ENCODE measurements at regions not wholly inside any gene's neighbourhood (a gene's known extent, or its start where the extent isn't known, plus 50 kb on each side); places are given as distances from the start of the nearest gene placed in this dataset.

GRCh38 chr12:46603776-46604456 is 221.9 kb downstream of the SLC38A4 start:
- no peaks in the 10 kb centered on the region for H3K36me3 Mint-ChIP-seq (ENCODE audit: low read depth)
- 88 to 90% methylated on average over 3 of the region's 3 CpGs for WGBS, 2 experiments (ENCODE audit: insufficient coverage in 1 of 2, insufficient read length in 1 of 2)
- Histone ChIP-seq H3K4me3 (ENCODE audit: low read length) (no peak overlapping the region), H3K27ac (ENCODE audit: low read depth, low read length) (no peak overlapping the region), H3K36me3 (ENCODE audit: control insufficient read depth, insufficient read depth, low read length) (no peaks in the 10 kb centered on the region), H3K9me3 (ENCODE audit: control insufficient read depth, low read length) (no peaks in the 10 kb centered on the region), H3K9ac (ENCODE audit: extremely low read depth, low read length, poor library complexity, severe bottlenecking) (no peak overlapping the region), H3K27me3 (ENCODE audit: control insufficient read depth, insufficient read depth, low read length, poor library complexity, severe bottlenecking) (no peaks in the 10 kb centered on the region), H3K4me1 (ENCODE audit: control insufficient read depth, insufficient read depth, low read length) (no peaks in the 10 kb centered on the region)
- no peak for DNase-seq
- H3K9me3 Mint-ChIP-seq: no peaks in the 10 kb centered on the region
- H3K4me3 Mint-ChIP-seq: no peak overlapping the region
- H3K4me1 Mint-ChIP-seq: no peaks in the 10 kb centered on the region
- H3K27ac Mint-ChIP-seq: no peak overlapping the region
- TF ChIP-seq, protein P1, sequence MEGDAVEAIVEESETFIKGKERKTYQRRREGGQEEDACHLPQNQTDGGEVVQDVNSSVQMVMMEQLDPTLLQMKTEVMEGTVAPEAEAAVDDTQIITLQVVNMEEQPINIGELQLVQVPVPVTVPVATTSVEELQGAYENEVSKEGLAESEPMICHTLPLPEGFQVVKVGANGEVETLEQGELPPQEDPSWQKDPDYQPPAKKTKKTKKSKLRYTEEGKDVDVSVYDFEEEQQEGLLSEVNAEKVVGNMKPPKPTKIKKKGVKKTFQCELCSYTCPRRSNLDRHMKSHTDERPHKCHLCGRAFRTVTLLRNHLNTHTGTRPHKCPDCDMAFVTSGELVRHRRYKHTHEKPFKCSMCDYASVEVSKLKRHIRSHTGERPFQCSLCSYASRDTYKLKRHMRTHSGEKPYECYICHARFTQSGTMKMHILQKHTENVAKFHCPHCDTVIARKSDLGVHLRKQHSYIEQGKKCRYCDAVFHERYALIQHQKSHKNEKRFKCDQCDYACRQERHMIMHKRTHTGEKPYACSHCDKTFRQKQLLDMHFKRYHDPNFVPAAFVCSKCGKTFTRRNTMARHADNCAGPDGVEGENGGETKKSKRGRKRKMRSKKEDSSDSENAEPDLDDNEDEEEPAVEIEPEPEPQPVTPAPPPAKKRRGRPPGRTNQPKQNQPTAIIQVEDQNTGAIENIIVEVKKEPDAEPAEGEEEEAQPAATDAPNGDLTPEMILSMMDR (conservative IDR thresholded peaks at IDR 0.05): no peak
- no peaks in the 10 kb centered on the region for H3K27me3 Mint-ChIP-seq (ENCODE audit: insufficient read depth)

GRCh38 chr12:46602474-46602873 is 223.3 kb downstream of the SLC38A4 start:
- Mint-ChIP-seq H3K27me3 (ENCODE audit: insufficient read depth) (no peaks in the 10 kb centered on the region), H3K9me3 (no peaks in the 10 kb centered on the region), H3K4me1 (no peaks in the 10 kb centered on the region), H3K27ac (no peak overlapping the region), H3K36me3 (ENCODE audit: low read depth) (no peaks in the 10 kb centered on the region), H3K4me3 (no peak overlapping the region)
- DNase-seq: no peak
- H3K27me3 ChIP-seq (ENCODE audit: control insufficient read depth, insufficient read depth, low read length, poor library complexity, severe bottlenecking): no peaks in the 10 kb centered on the region
- H3K9me3 ChIP-seq (ENCODE audit: control insufficient read depth, low read length): no peaks in the 10 kb centered on the region
- no peak overlapping the region for H3K27ac ChIP-seq (ENCODE audit: low read depth, low read length)
- no peak overlapping the region for H3K4me3 ChIP-seq (ENCODE audit: low read length)
- WGBS, 2 experiments (ENCODE audit: insufficient coverage in 1 of 2, insufficient read length in 1 of 2): 72% methylated on average over 1 of the region's 1 CpG; no CpG with 5 or more reads in 1 of the 2 experiments
- TF ChIP-seq, protein P1 (conservative IDR thresholded peaks at IDR 0.05): no peak
- no peak overlapping the region for H3K9ac ChIP-seq (ENCODE audit: extremely low read depth, low read length, poor library complexity, severe bottlenecking)
- no peaks in the 10 kb centered on the region for H3K36me3 ChIP-seq (ENCODE audit: control insufficient read depth, insufficient read depth, low read length)
- H3K4me1 ChIP-seq (ENCODE audit: control insufficient read depth, insufficient read depth, low read length): no peaks in the 10 kb centered on the region

- peaks cover 15% of the 10 kb centered on the region for H3K4me1 Mint-ChIP-seq
- DNase-seq: peak; percentile 75
- Histone ChIP-seq H3K9me3 (ENCODE audit: control insufficient read depth, low read length) (peaks cover 6% of the 10 kb centered on the region), H3K36me3 (ENCODE audit: control insufficient read depth, insufficient read depth, low read length) (no peaks in the 10 kb centered on the region), H3K27ac (ENCODE audit: low read depth, low read length) (no peak overlapping the region), H3K9ac (ENCODE audit: extremely low read depth, low read length, poor library complexity, severe bottlenecking) (no peak overlapping the region), H3K4me3 (ENCODE audit: low read length) (no peak overlapping the region), H3K4me1 (ENCODE audit: control insufficient read depth, insufficient read depth, low read length) (no peaks in the 10 kb centered on the region), H3K27me3 (ENCODE audit: control insufficient read depth, insufficient read depth, low read length, poor library complexity, severe bottlenecking) (no peaks in the 10 kb centered on the region)
- peaks cover 12% of the 10 kb centered on the region for H3K9me3 Mint-ChIP-seq
- TF ChIP-seq, protein P1 (conservative IDR thresholded peaks at IDR 0.05): no peak
- no peaks in the 10 kb centered on the region for H3K27me3 Mint-ChIP-seq (ENCODE audit: insufficient read depth)
- H3K36me3 Mint-ChIP-seq (ENCODE audit: low read depth): no peaks in the 10 kb centered on the region
- H3K4me3 Mint-ChIP-seq: no peak overlapping the region
- no peak overlapping the region for H3K27ac Mint-ChIP-seq
- WGBS, 2 experiments (ENCODE audit: insufficient coverage in 1 of 2, insufficient read length in 1 of 2): 89 to 90% methylated on average over 3 to 5 of the region's 5 CpGs
These were observed 218.6 kb upstream of the SLC38A2 start for GRCh38 chr12:46590991-46591703.
